C1 segment of cervical spinal cord (tissue), 14 donors: ENCODE measurements at regions not wholly inside any gene's neighbourhood (a gene's known extent, or its start where the extent isn't known, plus 50 kb on each side); places are given as distances from the start of the nearest gene placed in this dataset.
"Not testable (repeated sequence)": the region's sequence is repeated elsewhere in the genome, so short reads cannot be mapped to it uniquely, and the experiment has no call there.

Experiments
- DNase-seq, 14 donors: peaks; one replicate each; lab custom pipeline; 2025; lab: John Stamatoyannopoulos, UW

DNA sequence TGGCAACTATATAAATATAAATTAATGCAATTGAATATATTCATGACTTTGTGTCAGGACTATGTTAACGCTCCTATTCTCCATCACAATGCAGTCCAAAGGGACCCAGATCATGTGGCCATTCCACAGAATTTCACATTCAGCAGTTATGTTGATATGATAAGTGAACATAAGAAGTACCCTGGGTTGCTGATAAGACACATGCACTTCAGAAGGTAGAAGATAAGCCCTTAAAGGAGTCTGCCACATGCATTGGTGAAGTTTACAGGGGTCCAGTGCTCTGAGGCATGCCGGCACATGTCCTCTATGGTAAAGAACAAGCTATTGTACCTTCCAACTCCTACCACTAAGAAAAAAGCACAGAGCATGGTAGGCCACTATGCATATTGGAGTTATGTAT is 76.4 kb downstream of the PHAX start:
- DNase-seq, result no peak

DNA sequence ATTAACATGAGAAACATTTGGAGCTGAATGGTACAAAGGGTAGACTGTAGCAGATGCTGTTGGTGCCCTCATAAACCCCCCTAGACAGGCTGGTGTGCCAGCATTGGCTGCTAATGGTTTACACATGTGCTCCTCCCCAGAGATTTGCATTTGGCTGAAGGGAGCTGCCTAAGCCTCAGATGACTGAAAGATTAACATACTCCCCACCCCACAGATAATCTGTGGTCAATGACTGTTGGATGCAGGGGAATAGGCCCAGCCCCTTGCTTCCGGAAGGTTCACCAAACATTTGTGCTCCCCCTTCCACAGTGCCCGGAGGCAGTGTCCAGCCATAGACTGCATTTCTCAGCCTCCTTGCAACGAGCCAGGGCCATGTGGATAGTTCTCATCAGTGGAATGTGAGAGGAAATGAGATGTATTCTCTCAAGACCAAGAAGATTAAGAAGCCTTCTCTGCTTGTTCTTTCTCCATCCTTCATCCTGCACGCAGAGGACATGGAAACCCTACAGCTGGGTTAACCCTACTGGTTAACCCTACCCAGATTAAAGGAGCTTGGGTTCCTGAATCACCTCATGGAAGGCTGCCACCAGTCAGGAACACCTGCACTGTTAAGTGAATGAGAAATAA is 79.6 kb downstream of the PHAX start:
- no peak for DNase-seq

- DNase-seq, result not testable (repeated sequence)
These were observed 80.6 kb downstream of the PHAX start for GRCh38 chr5:126681314-126681713.

- DNase-seq, result no peak
These were observed 81.2 kb downstream of the PHAX start for GRCh38 chr5:126681970-126682369.

GRCh38 chr5:126682856-126683255 is 82.1 kb downstream of the PHAX start:
- no peak for DNase-seq

- DNase-seq, result no peak
These were observed 83.2 kb downstream of the PHAX start for GRCh38 chr5:126683912-126684311.

- DNase-seq, result not testable (repeated sequence)
These were observed 84.1 kb downstream of the PHAX start for GRCh38 chr5:126684656-126685442.

- DNase-seq, result no peak
These were observed 85.8 kb downstream of the PHAX start for GRCh38 chr5:126686451-126687126.

GRCh38 chr5:126692971-126693370 is 84.0 kb upstream of the LMNB1 start:
- DNase-seq, result peak in 2 of 14 donors; percentile 1 to 92

DNA sequence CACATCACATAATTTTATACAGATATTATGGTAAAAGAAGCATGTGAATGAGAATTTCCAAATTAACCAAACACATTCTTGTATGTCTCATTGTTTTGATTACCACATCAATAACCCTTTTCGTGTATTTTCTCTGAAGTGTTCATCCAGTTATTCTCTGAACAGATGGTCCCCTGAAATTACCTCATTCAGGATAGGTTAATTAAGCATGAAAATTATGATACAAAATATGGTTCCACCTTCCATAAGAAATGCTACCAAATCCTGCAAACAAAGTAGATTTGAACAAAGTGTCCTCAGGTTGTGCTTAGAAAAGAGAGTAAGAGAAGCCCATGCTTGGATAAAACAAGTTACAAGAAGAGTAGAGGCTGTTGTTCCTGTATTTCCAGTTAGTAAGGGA is 83.1 kb upstream of the LMNB1 start:
- peak in 1 of 14 donors; percentile 82 for DNase-seq

GRCh38 chr5:126694403-126694802 is 82.5 kb upstream of the LMNB1 start:
- DNase-seq, result no peak

DNA sequence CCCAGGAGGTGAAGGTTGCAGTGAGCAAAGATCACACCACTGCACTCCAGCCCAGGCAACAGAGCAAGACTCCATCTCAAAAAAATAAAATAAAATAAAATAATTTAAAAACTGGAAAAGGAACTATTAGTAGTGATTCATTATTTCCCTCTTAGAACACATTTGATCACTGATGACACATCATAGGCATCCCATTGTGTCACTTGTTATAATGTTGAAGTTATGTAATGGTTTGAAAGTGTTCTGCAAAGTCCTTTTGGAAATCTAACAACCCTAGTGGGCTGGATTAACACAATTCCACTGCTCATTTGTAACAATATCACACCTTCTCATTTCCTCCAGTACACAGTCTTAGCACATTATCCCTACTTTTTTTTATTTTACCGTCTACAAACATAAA is 81.8 kb upstream of the LMNB1 start:
- DNase-seq, result no peak

GRCh38 chr5:126707080-126707479 is 69.9 kb upstream of the LMNB1 start:
- no peak for DNase-seq

- no peak for DNase-seq
These were observed 61.2 kb upstream of the LMNB1 start for GRCh38 chr5:126715765-126716164.

- no peak for DNase-seq
These were observed 60.1 kb upstream of the LMNB1 start for GRCh38 chr5:126716861-126717260.

GRCh38 chr5:126718236-126718868 is 58.6 kb upstream of the LMNB1 start:
- DNase-seq, result no peak

- DNase-seq, result no peak
These were observed 56.6 kb upstream of the LMNB1 start for GRCh38 chr5:126720369-126720768.

- no peak for DNase-seq
These were observed 53.3 kb upstream of the LMNB1 start for GRCh38 chr5:126723643-126724042.
